ENCODE measurements at regions not wholly inside any gene's neighbourhood (a gene's known extent, or its start where the extent isn't known, plus 50 kb on each side); places are given as distances from the start of the nearest gene placed in this dataset.

DNA sequence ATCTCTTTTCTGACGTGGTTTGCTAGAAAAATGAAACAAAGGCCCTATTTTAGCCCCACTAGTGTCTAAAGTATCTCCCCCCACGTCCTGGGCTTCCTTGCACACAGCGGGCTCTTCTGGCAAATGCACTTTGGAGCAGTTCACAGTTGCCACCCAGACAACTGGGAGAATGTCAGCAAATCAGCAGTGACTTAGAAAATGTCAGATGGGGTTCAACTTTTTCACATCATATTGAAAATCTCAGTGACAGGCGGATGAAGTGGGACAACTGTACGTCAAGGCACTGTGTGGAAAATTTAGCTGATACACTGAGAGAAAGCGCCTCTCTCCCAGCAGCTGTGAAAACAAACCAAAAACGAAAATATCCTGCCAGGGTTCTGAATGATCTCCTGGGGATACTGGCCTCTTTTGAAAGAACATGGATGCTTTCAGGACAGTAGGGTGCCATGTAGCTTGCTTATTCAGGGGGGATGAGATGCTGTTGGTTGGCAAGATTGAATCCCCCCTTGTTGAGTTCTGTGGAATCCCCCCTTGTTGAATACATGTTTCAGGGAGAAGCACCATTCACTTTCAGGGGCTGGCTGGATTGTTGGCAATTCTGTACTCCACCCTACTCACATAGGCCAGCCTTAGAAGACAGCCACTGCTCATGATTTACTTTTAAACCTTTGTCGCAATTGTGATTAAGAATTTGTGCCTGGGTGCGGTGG lies 372.8 kb upstream of the CELF2 start:
- no peak for DNase-seq

DNA sequence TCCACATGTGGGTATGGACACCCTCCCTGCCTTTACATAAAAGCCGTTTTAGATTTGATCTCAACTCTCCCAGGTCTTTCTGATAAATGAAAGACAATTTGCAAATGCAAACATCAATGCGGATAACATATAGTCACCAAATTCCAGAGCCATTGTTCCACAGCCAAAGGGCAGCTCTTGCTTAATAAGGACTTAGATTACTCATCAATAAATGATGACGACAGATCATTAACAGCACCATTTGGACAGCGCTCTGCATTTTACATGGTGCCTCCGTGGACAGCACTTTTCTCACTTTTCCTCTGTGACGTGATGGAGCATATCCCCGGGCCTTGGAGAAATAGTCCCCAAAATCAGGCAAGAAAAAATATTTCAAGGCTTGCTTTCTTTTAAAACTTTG lies 370.3 kb upstream of the CELF2 start:
- no peak for DNase-seq

DNA sequence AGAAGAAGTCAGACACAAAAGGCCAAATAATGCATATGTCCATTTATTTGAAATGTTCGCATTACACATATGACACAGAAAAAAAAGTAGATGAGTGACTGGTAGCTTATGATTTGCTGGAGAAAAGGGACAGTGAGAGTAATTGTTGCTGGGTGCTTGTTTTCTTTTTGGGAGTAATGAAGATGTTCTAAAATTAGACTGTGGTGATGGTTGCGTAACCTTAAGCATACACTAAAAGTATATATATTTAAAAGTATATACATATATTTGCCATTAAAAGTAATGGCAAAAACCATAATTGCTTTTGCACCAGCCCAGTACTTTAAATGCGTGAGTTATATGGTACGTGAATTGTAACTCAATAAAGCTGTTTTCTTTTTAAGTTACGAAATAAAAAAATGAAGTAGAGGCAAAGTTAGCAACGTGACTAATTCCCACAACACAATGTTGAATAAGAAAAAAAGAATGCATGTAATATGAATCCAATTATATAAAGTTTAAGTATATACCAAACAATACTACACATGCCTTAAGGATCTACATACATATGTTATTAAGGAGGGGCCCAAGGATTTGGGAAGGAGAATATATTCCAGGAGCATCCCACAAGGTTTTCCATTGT lies 360.4 kb upstream of the CELF2 start:
- DNase-seq: no peak

DNA sequence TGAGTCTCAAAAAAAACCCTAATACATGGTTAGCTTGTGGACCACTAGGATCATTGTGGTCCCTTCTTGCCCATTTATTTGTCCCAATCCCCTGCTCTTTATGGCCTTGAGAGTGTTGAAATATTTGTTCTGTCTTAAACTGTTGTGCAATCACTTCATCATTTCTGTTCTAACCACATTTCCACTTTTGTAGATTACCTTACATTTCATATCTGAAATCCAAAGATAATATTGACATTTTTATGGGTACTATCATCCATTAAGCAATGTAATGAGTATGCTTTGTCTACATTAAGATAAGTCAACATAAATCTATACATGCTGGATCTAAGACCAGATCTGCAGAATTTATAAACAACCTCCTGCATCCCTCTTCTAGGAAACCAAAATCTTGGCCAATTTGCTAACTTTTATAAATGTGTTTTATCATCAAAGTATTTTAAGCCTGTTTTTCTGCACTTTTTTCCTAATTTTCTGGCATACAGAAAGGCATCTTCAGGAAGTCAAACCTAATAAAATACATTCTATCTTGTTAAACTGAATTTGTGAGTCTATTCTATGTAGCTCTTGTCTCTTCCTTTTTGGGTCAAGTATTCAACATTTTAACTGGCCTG lies 359.4 kb upstream of the CELF2 start:
- no peak for DNase-seq

DNA sequence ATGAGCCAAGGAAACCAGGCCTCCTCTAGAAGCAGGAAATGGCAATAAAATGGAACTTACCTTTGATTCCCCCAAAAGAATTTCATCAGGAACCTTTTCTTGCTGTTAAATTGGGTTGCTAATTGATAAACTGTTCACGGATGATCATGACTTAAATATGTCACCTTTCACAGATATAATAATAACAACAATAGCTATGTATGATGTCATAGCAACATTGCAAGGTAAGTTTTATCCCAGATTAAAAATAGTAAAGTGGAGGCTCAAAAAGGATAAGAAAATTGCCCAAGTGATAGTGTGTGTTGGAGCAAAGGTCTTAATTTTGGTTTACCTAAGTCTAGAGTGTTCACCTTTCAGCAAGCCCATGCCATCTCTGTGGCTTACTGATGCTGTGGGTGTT lies 357.6 kb upstream of the CELF2 start:
- DNase-seq: no peak

DNA sequence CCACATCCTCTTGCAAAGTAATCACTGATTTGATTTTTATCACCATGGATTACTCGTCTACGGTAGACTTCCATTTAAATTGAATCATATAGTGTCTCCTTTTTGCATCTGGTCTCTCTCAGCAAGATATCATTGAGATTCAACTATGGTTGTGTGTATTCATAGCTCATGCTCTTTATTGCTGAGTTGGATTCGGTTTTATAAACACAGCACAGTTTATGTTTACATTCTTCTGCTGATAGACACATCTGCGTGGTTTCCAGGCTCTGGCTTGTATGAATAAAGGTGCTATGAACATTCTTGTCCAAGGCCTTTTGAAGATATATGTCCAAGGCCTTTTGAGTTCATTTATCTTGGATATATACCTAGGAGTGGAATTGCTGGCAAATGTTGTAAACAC lies 356.5 kb upstream of the CELF2 start:
- no peak for DNase-seq

DNA sequence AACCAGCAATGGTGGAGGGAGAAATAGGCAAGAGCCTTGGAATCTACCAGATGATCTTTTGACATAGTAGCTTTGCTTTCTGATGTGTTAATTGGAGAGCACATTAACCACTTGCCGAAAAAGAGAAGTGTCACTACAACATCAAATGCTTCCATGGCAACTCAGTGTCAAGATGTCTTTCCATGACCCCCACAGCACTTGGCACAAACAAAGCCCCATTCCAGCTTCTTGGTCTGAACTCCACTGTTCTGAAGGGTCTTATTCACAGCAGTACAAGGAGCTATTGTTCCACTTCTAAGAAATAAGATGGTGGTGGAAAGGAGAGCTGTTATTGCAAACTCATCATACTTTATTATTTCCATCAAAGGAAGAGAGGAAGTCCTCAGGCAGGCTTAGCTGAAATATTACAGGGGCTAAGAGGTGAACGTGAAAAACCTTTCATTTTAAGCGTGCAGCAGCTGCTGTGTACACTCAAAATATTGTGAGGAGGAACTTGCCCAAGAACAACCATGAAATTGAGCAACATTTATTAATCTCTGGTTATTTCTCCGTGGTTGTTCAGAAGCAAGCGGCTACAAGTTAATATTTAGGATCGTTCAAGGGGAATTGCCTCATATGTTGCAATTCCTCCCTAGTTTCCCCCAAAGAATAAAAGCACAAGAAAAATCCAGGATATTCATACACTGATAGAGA lies 354.8 kb upstream of the CELF2 start:
- no peak for DNase-seq

DNA sequence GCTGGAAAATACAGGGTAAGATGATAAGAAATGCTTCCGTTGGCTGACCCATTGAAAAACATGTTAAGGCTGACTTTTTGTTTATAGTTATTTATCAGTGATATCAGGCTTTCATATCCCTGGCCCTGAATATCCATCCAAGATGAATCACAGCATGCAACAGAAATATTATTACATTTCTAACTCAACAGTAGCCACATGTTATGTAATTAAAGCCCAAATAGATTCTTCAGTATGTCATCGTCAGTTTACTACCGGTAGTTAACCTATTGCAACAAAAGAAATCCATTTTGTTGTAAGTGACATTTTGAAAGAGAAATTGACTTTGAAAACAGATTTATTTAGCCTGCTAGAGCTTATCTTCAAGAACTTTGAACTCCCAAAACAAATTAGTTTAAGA lies 354.1 kb upstream of the CELF2 start:
- DNase-seq: no peak

DNA sequence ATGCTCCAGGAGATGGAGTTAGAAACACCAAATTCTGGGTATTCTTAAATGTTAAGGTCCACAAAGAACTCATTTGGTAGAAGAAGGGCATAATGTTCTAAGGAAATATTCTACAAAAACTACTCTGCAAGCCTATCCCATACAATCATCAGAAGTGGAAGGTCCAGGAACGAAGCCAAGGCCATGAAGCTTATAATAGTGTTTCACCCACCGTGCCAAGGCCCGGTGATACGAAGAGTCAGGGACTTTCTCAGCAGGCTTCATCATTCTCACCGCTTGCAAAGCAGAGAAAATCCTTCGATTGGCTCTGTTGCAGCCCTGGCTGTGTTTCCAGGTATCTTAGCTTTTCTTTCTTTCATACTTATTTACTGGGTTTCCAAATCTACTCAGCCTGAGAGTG lies 351.9 kb upstream of the CELF2 start:
- DNase-seq: no peak

DNA sequence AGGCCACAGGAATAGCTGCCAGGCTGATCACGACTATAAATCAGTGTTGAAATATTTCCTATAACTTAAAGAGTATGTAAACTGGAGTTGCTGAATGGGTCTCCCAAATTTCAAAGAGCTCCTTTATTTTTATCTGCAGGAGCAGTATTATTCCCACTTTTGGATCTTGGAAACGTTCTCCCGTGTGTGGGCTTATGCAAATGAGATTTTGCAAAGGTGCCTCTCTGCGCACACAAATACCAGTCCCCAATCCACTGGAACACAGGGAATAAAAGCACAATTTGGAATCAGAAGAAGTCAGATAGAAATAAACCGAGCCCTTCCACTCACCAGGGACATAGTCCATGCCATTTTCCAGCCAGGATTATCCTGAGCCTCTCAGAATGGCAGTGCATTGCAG lies 350.2 kb upstream of the CELF2 start:
- DNase-seq: no peak

DNA sequence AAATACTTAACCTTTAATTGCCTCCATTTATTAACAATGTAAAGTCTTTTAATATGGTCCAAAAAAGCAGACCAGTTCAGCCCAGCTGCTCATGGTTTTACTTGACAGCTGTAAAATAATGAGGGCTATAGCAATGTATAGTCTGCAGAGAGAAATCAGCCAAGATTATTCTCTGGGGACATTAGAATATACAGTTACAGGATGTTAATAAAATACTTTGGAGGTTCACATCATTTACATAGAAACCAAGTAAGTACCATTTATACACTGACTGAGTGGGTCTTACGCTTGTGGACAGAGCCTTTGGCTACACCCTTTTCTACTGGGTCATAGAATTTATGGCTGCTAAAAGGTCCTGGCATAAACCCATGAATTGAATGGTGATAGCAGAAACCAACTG lies 340.7 kb upstream of the CELF2 start:
- no peak for DNase-seq

DNA sequence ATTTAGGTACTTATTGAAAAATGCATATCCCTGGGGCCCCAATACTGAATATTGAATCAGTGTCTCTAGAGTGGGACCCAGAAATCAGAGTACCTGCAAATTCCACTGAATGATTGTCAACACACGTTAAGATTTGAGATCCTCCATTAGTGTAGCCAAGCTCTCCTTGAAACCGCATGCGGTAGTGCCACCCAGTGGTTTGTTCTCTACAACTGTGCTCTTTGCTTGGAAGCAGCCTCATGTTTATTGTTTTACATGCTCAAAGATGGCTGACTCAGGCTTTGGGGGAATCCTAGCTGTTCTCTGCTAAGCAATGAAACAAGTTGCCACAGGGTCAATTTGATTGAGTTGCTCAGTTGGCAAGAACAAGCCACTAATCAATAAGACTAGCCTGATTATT lies 340.2 kb upstream of the CELF2 start:
- DNase-seq: peak; percentile 55

DNA sequence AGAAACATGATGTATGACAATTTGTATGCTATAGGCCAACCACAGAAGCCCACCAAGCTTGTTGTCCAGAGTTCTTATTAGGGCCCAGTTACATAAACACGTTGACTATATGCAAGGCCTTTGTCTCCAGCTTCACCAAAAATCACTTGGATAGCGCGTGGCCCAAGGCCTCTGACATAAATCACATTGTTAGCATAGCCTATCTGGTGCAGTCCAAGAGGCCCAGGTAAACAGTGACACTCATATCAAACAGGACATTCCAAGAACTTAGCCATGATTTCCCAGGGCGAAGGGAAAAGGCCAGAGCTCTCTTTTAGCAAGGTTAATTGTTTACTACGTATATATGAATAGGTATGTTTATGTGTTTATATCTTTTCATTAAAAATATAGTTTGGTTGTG lies 337.2 kb upstream of the CELF2 start:
- DNase-seq: no peak

DNA sequence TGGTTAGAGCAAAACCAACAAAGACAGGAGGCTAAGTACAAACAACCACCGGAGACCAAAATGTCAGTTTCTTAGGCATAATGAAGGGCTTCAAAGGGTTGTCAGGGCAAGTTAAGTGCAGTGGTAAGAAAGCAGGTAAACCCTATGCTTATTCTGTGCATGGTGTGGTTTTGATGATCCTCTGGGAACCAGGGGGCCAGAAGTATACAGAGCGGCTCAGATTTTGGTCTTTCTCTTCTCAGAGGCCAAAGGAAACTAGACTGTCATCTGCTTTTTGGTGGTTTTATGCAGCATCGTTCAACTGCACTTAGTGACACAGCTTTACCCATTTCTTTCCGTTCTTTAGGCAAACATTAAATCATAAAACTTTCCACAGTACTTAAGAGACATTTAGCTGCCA lies 332.7 kb upstream of the CELF2 start:
- no peak for DNase-seq

DNA sequence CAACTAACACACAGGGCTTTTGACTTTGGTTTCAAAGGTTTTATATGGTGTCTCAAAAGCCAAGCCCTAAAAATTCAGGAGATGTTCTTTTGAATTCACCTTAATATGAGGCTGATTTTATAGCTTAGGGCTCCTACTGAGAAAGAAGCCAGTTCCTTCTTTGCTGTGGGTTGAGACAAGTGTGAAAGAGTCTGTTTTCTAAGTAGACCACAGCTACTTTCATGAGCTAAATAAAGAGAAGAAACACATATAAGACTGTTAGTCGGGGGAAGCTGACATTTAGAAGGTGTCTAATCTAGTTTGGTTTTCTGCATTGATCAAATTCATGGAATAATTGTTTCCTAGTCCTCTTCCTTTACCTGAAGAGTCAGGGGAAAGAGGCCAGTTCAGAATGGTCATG lies 332.1 kb upstream of the CELF2 start:
- DNase-seq: no peak

DNA sequence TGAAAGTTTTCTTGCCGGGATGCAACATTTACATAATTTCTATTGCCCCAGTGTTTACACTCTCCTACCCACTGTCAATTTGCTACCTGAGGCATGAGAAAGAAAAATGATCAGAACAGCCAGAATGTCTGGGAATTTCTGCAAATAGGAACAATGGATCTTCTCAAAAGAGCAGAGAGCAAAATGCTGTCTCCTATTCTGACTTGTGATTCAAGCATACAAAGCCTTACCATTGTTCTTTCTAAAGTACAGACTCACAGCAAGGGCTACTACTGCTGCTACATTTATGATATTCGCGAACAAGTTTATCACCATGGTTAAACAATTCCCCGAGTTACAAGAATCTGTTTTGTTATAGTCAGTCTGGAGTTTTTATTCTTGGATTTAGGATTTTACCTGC lies 329.9 kb upstream of the CELF2 start:
- DNase-seq: no peak

DNA sequence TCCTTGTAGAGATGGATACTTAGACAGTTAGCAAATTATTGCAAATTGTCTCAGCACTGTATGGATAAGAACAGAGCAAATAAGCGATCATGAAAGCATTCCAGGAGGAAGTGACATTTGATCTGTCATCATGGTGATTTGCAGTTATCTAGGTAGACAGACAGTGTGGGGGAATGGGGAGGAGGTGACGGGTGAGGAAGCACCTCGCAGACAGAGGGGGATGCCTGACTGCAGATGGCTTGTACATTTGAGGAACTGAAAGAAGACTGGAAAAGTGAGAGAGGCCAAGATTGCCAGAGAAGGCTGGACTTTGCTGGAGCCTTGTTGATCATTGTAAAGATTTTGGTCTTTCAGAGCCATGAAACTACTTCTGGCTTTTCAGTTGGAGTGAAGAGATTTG lies 318.2 kb upstream of the CELF2 start:
- DNase-seq: no peak

DNA sequence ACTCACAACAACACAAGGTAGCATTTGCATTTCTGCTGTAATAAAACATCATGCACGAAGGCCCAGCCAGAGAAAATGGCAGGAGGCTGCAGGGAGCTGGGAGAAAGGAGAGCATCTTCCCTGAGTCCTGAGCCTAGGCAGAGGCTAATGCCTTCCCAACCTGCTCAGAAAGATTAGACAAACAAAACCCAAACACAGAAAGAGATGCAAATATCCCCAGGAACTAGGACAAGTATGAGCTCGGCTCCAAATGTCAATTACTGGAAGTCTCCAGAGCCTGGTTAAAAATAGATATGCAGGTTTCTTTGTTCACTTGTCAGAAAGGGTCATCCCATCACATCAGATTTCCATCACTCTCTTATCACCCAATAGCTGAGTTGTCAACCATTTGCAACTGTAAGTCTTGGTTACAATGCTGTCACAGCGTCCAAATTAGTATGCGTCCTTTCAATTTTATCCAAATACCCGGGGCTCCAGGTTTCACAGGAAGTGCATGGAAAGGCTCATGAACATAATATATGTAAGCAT lies 316.5 kb upstream of the CELF2 start:
- no peak for DNase-seq

DNA sequence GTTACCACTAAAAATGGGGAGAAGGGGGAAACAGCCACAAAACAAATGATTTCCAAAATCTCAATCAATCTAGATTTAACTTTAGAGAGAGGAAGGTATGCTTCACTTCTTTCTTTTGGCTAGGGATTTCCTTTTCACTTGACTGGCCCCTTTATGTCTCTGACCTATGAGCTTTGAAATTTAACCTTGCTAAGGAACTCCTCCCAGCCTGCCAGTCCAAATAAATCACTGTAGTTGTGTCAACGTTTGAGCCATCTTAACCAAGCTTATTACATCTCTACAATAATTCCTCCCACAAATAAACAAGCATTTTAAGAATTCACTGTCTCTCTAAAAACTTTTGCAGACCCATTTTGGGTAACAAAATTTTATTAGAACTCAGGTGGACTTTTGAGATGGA lies 315.5 kb upstream of the CELF2 start:
- DNase-seq: no peak

DNA sequence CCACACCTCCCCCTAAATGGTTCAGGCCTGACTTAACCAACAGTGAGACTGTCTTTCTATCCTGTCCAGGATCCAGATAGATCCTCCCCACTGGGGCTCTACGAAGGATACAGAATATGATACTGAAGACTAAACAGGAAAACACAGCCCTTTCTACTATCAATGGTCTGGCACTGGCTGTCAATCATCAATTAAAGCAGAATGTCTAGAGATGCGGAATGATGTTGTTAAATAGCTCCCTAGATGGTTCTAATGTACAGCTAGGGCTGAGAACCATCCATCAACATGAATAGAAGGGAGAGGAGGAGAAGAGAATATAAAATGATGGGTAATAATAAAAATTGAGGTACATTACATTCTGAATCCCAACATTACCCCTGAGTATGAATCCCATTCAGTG lies 314.3 kb upstream of the CELF2 start:
- DNase-seq: no peak

DNA sequence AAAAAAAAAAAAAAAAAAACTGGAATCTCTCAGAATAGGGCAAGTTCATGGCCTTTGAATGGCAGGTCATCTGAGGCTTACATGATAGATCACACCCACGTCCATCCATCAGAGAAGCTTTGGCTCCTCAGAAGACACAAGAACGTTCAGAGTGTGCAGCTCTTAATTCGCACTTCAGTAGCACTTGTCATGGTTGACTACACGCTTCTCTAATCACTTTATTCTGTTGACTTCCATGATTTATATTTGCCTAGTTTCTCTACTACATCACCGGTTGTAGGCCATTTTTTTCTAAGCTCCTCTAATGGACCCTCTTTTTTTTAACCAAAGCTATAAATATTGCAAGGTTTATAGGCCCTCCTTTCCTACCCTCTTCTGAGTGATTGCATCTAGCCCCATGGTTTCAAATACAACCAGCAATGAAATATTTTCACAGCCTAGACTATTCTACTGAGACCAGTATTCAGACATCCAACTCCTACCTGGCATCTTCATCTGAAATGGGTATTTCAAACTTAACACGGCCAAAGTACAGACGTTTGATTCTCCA lies 305.4 kb upstream of the CELF2 start:
- no peak for DNase-seq

DNA sequence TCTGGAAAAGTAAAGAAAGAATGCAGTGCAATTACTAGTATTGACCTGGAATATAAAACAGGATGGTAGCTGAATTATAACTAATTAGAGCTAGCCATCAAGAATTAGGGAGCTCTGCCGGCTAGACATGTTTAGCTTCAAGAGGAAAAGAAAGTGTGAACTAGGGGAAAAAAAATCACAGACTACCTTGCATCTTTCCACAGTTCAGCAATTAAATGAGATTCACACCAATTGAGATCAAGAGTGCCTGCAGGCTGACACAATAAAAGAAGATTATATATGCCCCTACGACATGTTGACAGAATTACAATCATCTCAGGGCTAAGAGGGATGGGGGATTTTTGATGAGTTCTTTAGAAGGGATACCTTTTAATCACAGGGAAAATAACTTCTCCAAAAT lies 303.3 kb upstream of the CELF2 start:
- DNase-seq: no peak

DNA sequence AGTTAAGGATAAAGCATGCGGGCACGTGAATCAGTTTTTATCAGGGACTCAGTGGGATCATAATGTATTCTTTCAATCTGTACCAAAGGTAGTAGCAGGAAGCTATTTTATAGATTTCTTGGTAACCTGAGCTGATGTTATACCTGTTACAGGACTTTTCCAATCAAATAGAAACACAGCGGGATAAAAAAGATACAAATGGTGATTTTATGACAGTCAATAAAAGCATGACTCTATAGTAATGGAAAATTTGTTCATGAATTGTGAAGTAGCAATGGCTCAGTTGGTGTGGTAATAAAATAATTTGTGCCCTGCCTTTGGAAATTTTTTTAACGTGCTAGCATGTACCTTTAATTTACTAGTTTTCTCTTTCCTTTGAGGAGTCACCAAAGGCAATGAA lies 300.7 kb upstream of the CELF2 start:
- DNase-seq: no peak

DNA sequence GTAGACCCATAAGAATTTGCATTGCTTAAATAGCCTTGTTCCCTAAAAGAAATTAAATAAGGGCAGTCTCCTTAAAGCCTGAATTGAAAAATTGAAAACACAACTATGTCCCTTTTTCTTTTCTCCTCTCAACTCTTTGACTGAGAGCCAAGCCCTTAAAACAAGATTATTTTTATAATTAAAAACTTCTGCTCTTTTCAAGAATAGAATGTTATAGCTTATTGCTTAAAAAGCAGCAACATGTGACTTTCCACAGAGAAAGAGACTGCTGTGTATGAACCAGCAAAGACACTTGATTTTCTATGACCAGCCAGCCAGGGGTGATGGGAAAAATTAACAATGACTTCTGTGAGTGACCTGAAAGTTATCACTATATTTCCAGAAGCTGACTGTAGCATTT lies 295.2 kb upstream of the CELF2 start:
- no peak for DNase-seq
